IMR-90 (cell line): ENCODE measurements at regions not wholly inside any gene's neighbourhood (a gene's known extent, or its start where the extent isn't known, plus 50 kb on each side); places are given as distances from the start of the nearest gene placed in this dataset.
A peak's percentile ranks its signal among the peaks of the same experiment; 100 is the strongest.
"Not testable (repeated sequence)": the region's sequence is repeated elsewhere in the genome, so short reads cannot be mapped to it uniquely, and the experiment has no call there.

ENCODE experiments used
- ATAC-seq: fragments of 200-7000 bp; cut with Tn5 transposase; 2 replicates; pipeline ENCODE4 v1.9.1; 2020; ENCODE audit warnings: low read depth, mild to moderate bottlenecking, moderate library complexity
- BruUV-seq: library from RNA; stranded (reverse); fragments of 400-500 nt; replicated peaks from 2 replicates; lab custom pipeline; 2021; lab: Mats Ljungman, UMichigan
- CTCF ChIA-PET: fragments of 300-600 bp; formaldehyde crosslinking; extraction: SDS; loops from one replicate; lab custom pipeline; 2021; ENCODE audit warnings: antibody characterized with exemption; lab: Yijun Ruan, JAX
- POLR2A ChIA-PET: fragments of 300-600 bp; sonication (Branson Sonifier 250); formaldehyde crosslinking; loops from one replicate; lab custom pipeline; 2022; ENCODE audit warnings: antibody characterized with exemption; ENCODE audit not compliant: unreplicated experiment; lab: Charles Lee
- DNase-seq: peaks from one replicate; pipeline ENCODE4 v3.0.0; 2013
- H2AFZ ChIP-seq: replicated peaks from 2 replicates; pipeline ENCODE3; 2013; ENCODE audit warnings: low read length, mild to moderate bottlenecking; ENCODE audit not compliant: poor library complexity
- H2AK5ac ChIP-seq: 2 replicates; pipeline ENCODE4 v1.6.1; 2013; ENCODE audit warnings: low read depth, low read length, inconsistent platforms
- H2AK9ac ChIP-seq: replicated peaks from 2 replicates; pipeline ENCODE3; 2013; ENCODE audit warnings: mild to moderate bottlenecking, low read depth, low read length, moderate library complexity; ENCODE audit not compliant: poor library complexity
- H2BK120ac ChIP-seq: 2 replicates; pipeline ENCODE4 v1.6.1; 2013; ENCODE audit warnings: low read depth, low read length, inconsistent platforms
- H2BK15ac ChIP-seq: 3 replicates; pipeline ENCODE4 v1.6.1; 2013; ENCODE audit warnings: low read depth, low read length, inconsistent platforms
- H2BK20ac ChIP-seq: 2 replicates; pipeline ENCODE4 v1.6.1; 2013; ENCODE audit warnings: low read depth, mild to moderate bottlenecking, inconsistent platforms, low read length, moderate library complexity
- H2BK5ac ChIP-seq: 2 replicates; pipeline ENCODE4 v1.6.1; 2013; ENCODE audit warnings: mild to moderate bottlenecking, low read depth, low read length, inconsistent platforms; ENCODE audit not compliant: poor library complexity, severe bottlenecking
- H3K14ac ChIP-seq: replicated peaks from 2 replicates; pipeline ENCODE4 v1.6.1; 2013; ENCODE audit warnings: low read depth, low read length, inconsistent platforms
- H3K18ac ChIP-seq: 2 replicates; pipeline ENCODE4 v1.6.1; 2013; ENCODE audit warnings: low read depth, low read length, control low read depth
- H3K23ac ChIP-seq: 2 replicates; pipeline ENCODE4 v1.6.1; 2013; ENCODE audit warnings: low read depth, low read length, inconsistent platforms
- H3K27ac ChIP-seq: 2 replicates; pipeline ENCODE4 v1.5.1; 2013; ENCODE audit warnings: mild to moderate bottlenecking, control low read depth, low read length; ENCODE audit not compliant: insufficient read depth
- H3K27me3 ChIP-seq: 2 replicates; pipeline ENCODE4 v1.6.1; 2013; ENCODE audit warnings: low read length; ENCODE audit not compliant: control insufficient read depth, insufficient read depth
- H3K36me3 ChIP-seq: 2 replicates; pipeline ENCODE4 v1.6.1; 2013; ENCODE audit warnings: low read length, mixed read lengths; ENCODE audit not compliant: control insufficient read depth, insufficient read depth
- H3K4ac ChIP-seq: 2 replicates; pipeline ENCODE4 v1.6.1; 2013; ENCODE audit warnings: low read depth, low read length, inconsistent platforms
- H3K4me1 ChIP-seq: 2 replicates; pipeline ENCODE4 v1.6.1; 2013; ENCODE audit warnings: low read length, mixed read lengths; ENCODE audit not compliant: control insufficient read depth, insufficient read depth
- H3K4me2 ChIP-seq: 2 replicates; pipeline ENCODE4 v1.6.1; 2013; ENCODE audit warnings: low read depth, mild to moderate bottlenecking, control low read depth, low read length, moderate library complexity
- H3K4me3 ChIP-seq: 2 replicates; pipeline ENCODE4 v1.5.1; 2013; ENCODE audit warnings: low read depth, mild to moderate bottlenecking, control low read depth, low read length, moderate library complexity; ENCODE audit not compliant: insufficient read depth
- H3K56ac ChIP-seq: 2 replicates; pipeline ENCODE4 v1.6.1; 2013; ENCODE audit warnings: low read length, inconsistent platforms; ENCODE audit not compliant: insufficient read depth; ENCODE audit errors: extremely low read depth
- H3K79me1 ChIP-seq, 2 experiments: 2 replicates each; pipeline ENCODE4 v1.6.1; 2013; ENCODE audit warnings: low read length in 2 of 2, inconsistent platforms in 1 of 2, low read depth in 1 of 2
- H3K9ac ChIP-seq: 2 replicates; pipeline ENCODE4 v1.6.1; 2013; ENCODE audit warnings: low read depth, low read length, control low read depth
- H3K9me1 ChIP-seq: 2 replicates; pipeline ENCODE4 v1.6.1; 2013; ENCODE audit warnings: low read length, inconsistent platforms; ENCODE audit not compliant: insufficient read depth
- H3K9me3 ChIP-seq: 2 replicates; pipeline ENCODE4 v1.6.1; 2013; ENCODE audit warnings: low read length; ENCODE audit not compliant: control insufficient read depth, insufficient read depth
- H4K20me1 ChIP-seq: 2 replicates; pipeline ENCODE4 v1.6.1; 2013; ENCODE audit warnings: low read length, inconsistent platforms; ENCODE audit not compliant: insufficient read depth
- H4K5ac ChIP-seq: 2 replicates; pipeline ENCODE4 v1.6.1; 2013; ENCODE audit warnings: mild to moderate bottlenecking, low read depth, low read length, control low read depth
- H4K8ac ChIP-seq, 2 experiments: 2 replicates each; pipeline ENCODE4 v1.6.1; 2013; ENCODE audit warnings: low read depth in 2 of 2, low read length in 2 of 2, control low read depth in 1 of 2, inconsistent platforms in 1 of 2
- H4K91ac ChIP-seq: 2 replicates; pipeline ENCODE4 v1.6.1; 2013; ENCODE audit warnings: low read depth, low read length, inconsistent platforms; ENCODE audit not compliant: insufficient read depth
- RAD21 ChIP-seq: IDR thresholded peaks from 2 replicates; pipeline ENCODE4 v1.6.1; 2012; ENCODE audit warnings: low read length, improper control_type of control experiment
- WGBS, 2 experiments: methylation state at CpG; one replicate each; pipeline versions ENCODE4 v1.1.5 to v1.1.7; 2013; ENCODE audit warnings: missing lambda C conversion rate in 2 of 2; ENCODE audit not compliant: insufficient read length in 1 of 2; ENCODE audit errors: extremely low coverage in 2 of 2; 5-methylcytosine and 5-hydroxymethylcytosine counted together
- dilution Hi-C: fragments of 300-500 bp; cut with HindIII; formaldehyde crosslinking; loops from one replicate; pipeline ENCODE4 v1.14.3; 2018; ENCODE audit warnings: low sequenced_read_pairs; ENCODE audit not compliant: unreplicated experiment
- in situ Hi-C: fragments of 300-500 bp; cut with MboI; formaldehyde crosslinking; loops from 3 replicates; pipeline ENCODE4 v1.14.3; 2019; ENCODE audit warnings: low sequenced_read_pairs, inconsistent platforms, mixed read lengths
- intact Hi-C: fragments of 100-400 bp; cut with micrococcal nuclease; formaldehyde crosslinking; loops from 2 replicates; pipeline ENCODE4 v1.10.0; 2022

DNA sequence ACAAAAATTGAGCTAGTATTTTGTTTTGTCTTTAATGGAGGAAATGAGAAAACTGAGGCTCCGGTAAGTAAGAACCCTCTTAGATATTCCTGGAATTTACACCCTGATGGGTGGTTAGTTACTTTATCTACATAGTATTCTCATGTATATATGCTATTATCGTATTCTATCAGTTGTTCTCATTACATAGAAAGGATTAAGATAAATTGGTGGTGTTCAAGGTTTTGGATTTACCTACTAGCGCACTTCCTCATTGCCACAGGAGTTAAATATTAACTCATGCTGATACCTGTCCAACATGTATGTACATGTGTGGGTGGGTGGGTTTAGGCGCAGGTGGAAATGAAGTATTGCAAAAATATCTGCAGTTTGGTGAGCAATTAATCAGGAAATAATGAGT, 61.1 kb upstream of the IFNE start:
- CTCF ChIA-PET: no interaction called here
- in situ Hi-C loops: no loop called here
- no peak overlapping the region for H3K27ac ChIP-seq

DNA sequence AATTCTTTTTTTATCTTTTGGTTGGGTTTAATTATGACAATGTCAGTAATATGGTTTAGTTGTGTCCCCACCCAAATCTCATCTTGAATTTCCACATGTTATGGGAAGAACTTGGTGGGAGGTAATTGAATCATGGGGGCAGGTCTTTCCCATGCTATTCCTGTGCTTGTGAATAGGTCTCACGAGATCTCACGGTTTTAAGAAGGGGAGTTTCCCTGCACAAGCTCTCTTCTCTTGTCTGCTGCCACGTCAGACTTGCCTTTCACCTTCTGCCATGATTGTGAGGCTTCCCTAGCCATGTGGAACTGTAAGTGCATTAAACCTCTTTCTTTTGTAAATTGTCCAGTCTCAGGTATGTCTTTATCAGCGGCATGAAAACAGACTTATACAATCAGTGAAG, 61.7 kb upstream of the IFNE start:
- H3K27ac ChIP-seq, H3K9ac ChIP-seq, BruUV-seq, intact Hi-C loops, H3K18ac ChIP-seq, H3K14ac ChIP-seq, H2AFZ ChIP-seq, H4K8ac ChIP-seq, H3K9me3 ChIP-seq, H3K4me2 ChIP-seq, H2AK9ac ChIP-seq, H3K27me3 ChIP-seq, H3K36me3 ChIP-seq, ATAC-seq, H3K4me1 ChIP-seq, H2BK15ac ChIP-seq, H3K23ac ChIP-seq, H3K56ac ChIP-seq, H4K91ac ChIP-seq, H4K5ac ChIP-seq, dilution Hi-C loops, H2BK5ac ChIP-seq, in situ Hi-C loops, DNase-seq, H2AK5ac ChIP-seq, H3K4me3 ChIP-seq, H2BK20ac ChIP-seq, H3K4ac ChIP-seq, CTCF ChIA-PET, H2BK120ac ChIP-seq, POLR2A ChIA-PET, H3K9me1 ChIP-seq, H4K20me1 ChIP-seq: not testable (repeated sequence)
- peaks cover 0 to 26% of the 10 kb centered on the region in 2 experiments; a peak in 2 of 4 replicates for H3K79me1 ChIP-seq
- no CpG with 5 or more reads among the region's 4 CpGs for WGBS, 2 experiments

More for the DNA sequence above, 61.1 kb upstream of the IFNE start:
- no TSS peak for BruUV-seq
- ATAC-seq (no peak), DNase-seq (no peak)
- Histone ChIP-seq H3K9me3 (no peaks in the 10 kb centered on the region; the same call in 1 of the 2 replicates), H2AK9ac (no peak overlapping the region), H3K18ac (no peak overlapping the region; the same call in 1 of the 2 replicates), H3K4me3 (no peak overlapping the region), H3K4ac (no peak overlapping the region), H4K5ac (no peak overlapping the region), H3K9ac (no peak overlapping the region), H2BK5ac (peak overlapping the region; percentile 63), H4K20me1 (peaks cover under 1% of the 10 kb centered on the region; the same call in 1 of the 2 replicates), H4K91ac (no peak overlapping the region), H3K4me1 (peaks cover 4% of the 10 kb centered on the region; the same call in 1 of the 2 replicates), H2BK120ac (no peak overlapping the region), H2BK20ac (no peak overlapping the region), H2AFZ (no peak overlapping the region), H3K56ac (no peak overlapping the region), H3K36me3 (peaks cover 2% of the 10 kb centered on the region; the same call in 1 of the 2 replicates), H3K79me1 (peaks cover 0 to 19% of the 10 kb centered on the region in 2 experiments; a peak in 2 of 4 replicates), H3K27me3 (no peaks in the 10 kb centered on the region), H2AK5ac (peak overlapping the region; percentile 52; the same call in 1 of the 2 replicates), H3K4me2 (no peak overlapping the region; the same call in 1 of the 2 replicates), H3K23ac (no peak overlapping the region; the same call in 1 of the 2 replicates), H2BK15ac (no peak overlapping the region), H4K8ac (peak overlapping the region in 1 of 2 experiments; percentile 45; a peak in 1 of 4 replicates), H3K9me1 (no peaks in the 10 kb centered on the region; the same call in 1 of the 2 replicates), H3K14ac (no peak overlapping the region)
- POLR2A ChIA-PET: no interaction called here
- intact Hi-C loops (no loop called here), dilution Hi-C loops (no loop called here)
- WGBS, 2 experiments: no CpG with 5 or more reads among the region's 4 CpGs
- no peak for TF ChIP-seq RAD21
